HepG2 (cell line): ENCODE measurements at regions not wholly inside any gene's neighbourhood (a gene's known extent, or its start where the extent isn't known, plus 50 kb on each side); places are given as distances from the start of the nearest gene placed in this dataset.

Experiments used
- ATAC-seq: fragments of 200-7000 bp; cut with Tn5 transposase; 3 replicates; pipeline ENCODE4 v1.9.1; 2020; ENCODE audit warnings: mild to moderate bottlenecking, moderate library complexity
- BruUV-seq: library from RNA; stranded (reverse); fragments of 400-500 nt; replicated peaks from 2 replicates; lab custom pipeline; 2021; lab: Mats Ljungman, UMichigan
- CTCF ChIA-PET: fragments of 300-600 bp; formaldehyde crosslinking; extraction: SDS; loops from one replicate; lab custom pipeline; 2021; ENCODE audit warnings: low total read pairs, inconsistent platforms, low intra/inter-chr PET ratio; lab: Yijun Ruan, JAX
- POLR2A ChIA-PET: fragments of 350-600 bp; sonication (Branson Sonifier 250); formaldehyde crosslinking; loops from one replicate; lab custom pipeline; 2020; ENCODE audit warnings: antibody characterized with exemption, inconsistent platforms; lab: Yijun Ruan, JAX
- DNase-seq: peaks from one replicate; pipeline ENCODE4 v3.0.0-alpha.2; 2015; ENCODE audit warnings: low spot score
- FAIRE-seq: peaks from 3 replicates; lab custom pipeline; 2011; peaks lifted over from hg19 to GRCh38; lab: Jason Lieb, UNC
- H2AFZ ChIP-seq: one replicate; pipeline ENCODE4 v1.6.1; 2011; ENCODE audit warnings: low read length, inconsistent platforms
- H3K27ac ChIP-seq: fragments of 300-600 bp; 3 replicates; pipeline ENCODE4 v1.8.0; 2011; ENCODE audit warnings: mixed run types, mild to moderate bottlenecking, mixed read lengths, low read length, inconsistent platforms; ENCODE audit not compliant: insufficient read depth; ENCODE audit errors: extremely low read length
- H3K27me3 ChIP-seq, 2 experiments: fragments of 200-600 bp in 1 of 2; 2 replicates in 1 of 2; 3 replicates in 1 of 2; pipeline versions ENCODE4 v1.6.0 to v1.8.0; 2011; ENCODE audit warnings: low read length in 2 of 2, mild to moderate bottlenecking in 2 of 2, moderate library complexity in 2 of 2, inconsistent platforms in 1 of 2; ENCODE audit not compliant: insufficient read depth in 2 of 2, control insufficient read depth in 1 of 2
- H3K36me3 ChIP-seq, 2 experiments: fragments of 200-600 bp in 1 of 2; replicated peaks in 1 of 2; 2 replicates in 1 of 2; 3 replicates in 1 of 2; pipeline versions ENCODE4 v1.5.1 to v1.8.0; 2011; ENCODE audit warnings: low read length in 2 of 2, inconsistent platforms in 1 of 2; ENCODE audit not compliant: insufficient read depth in 2 of 2, control insufficient read depth in 1 of 2
- H3K4me1 ChIP-seq: 2 replicates; pipeline ENCODE4 v1.5.1; 2012; ENCODE audit warnings: low read length, inconsistent platforms; ENCODE audit not compliant: insufficient read depth
- H3K4me2 ChIP-seq: 2 replicates; pipeline ENCODE4 v1.6.0; 2011; ENCODE audit warnings: low read depth, low read length, inconsistent platforms
- H3K4me3 ChIP-seq, 3 experiments: fragments of 200-600 bp in 1 of 3; sonication (generic), shearing (Covaris generic) in 1 of 3; replicated peaks in 1 of 3; 2 replicates each; pipeline ENCODE4 v1.5.1; 2011 to 2016; ENCODE audit warnings: low read length in 3 of 3, inconsistent platforms in 2 of 3, low read depth in 2 of 3, mild to moderate bottlenecking in 2 of 3, control low read depth in 1 of 3, mixed read lengths in 1 of 3; ENCODE audit not compliant: insufficient read depth in 1 of 3
- H3K79me2 ChIP-seq: one replicate; pipeline ENCODE4 v1.6.1; 2011; ENCODE audit warnings: low read length, inconsistent platforms; ENCODE audit not compliant: insufficient read depth
- H3K9ac ChIP-seq: 2 replicates; pipeline ENCODE4 v1.6.0; 2011; ENCODE audit warnings: mild to moderate bottlenecking, low read depth, low read length, inconsistent platforms; ENCODE audit not compliant: insufficient read depth
- H3K9me3 ChIP-seq: 2 replicates; pipeline ENCODE4 v1.5.1; 2012; ENCODE audit warnings: mild to moderate bottlenecking, low read length
- H4K20me1 ChIP-seq: 2 replicates; pipeline ENCODE4 v1.6.0; 2011; ENCODE audit warnings: inconsistent platforms, mild to moderate bottlenecking, low read length, moderate library complexity; ENCODE audit not compliant: insufficient read depth
- ATF7 ChIP-seq, 2 experiments: fragments of 450-650 bp in 1 of 2; sonication (generic) in 1 of 2; formaldehyde crosslinking in 1 of 2; IDR thresholded peaks; 2 replicates each; pipeline versions ENCODE4 v1.4.0 to v1.6.1; 2016 to 2020; ENCODE audit warnings: antibody characterized with exemption in 1 of 2, mild to moderate bottlenecking in 1 of 2, missing genetic modification reagents in 1 of 2
- BATF2 ChIP-seq: sonication (generic); formaldehyde crosslinking; IDR thresholded peaks from 2 replicates; pipeline ENCODE4 v1.8.0; 2022; ENCODE audit warnings: mild to moderate bottlenecking, missing genetic modification reagents, moderate library complexity
- CERS6 ChIP-seq: sonication (generic); formaldehyde crosslinking; IDR thresholded peaks from 2 replicates; pipeline ENCODE4 v1.5.0; 2020; ENCODE audit warnings: missing genetic modification reagents
- CREB1 ChIP-seq, 2 experiments: fragments of 450-650 bp in 1 of 2; IDR thresholded peaks; 2 replicates each; pipeline ENCODE4 v1.6.1; 2016 to 2017; ENCODE audit warnings: control low read depth in 1 of 2, mild to moderate bottlenecking in 1 of 2, missing compliant biosample characterization in 1 of 2, missing genetic modification characterization in 1 of 2
- KAT2B ChIP-seq: fragments of 150-350 bp; IDR thresholded peaks from 2 replicates; pipeline ENCODE4 v1.6.1; 2014; ENCODE audit warnings: low read depth, low read length, borderline replicate concordance
- KDM6A ChIP-seq: IDR thresholded peaks from 2 replicates; pipeline ENCODE4 v1.6.1; 2016; ENCODE audit warnings: low read depth
- SMAD9 ChIP-seq: sonication (generic); formaldehyde crosslinking; IDR thresholded peaks from 2 replicates; pipeline ENCODE4 v1.5.1; 2020; ENCODE audit warnings: mild to moderate bottlenecking, missing genetic modification reagents
- SNAI1 ChIP-seq: sonication (generic); formaldehyde crosslinking; IDR thresholded peaks from 2 replicates; pipeline ENCODE4 v1.5.0; 2020; ENCODE audit warnings: mild to moderate bottlenecking, missing genetic modification reagents, borderline replicate concordance
- TARDBP ChIP-seq: sonication (generic); formaldehyde crosslinking; IDR thresholded peaks from 2 replicates; pipeline ENCODE4 v1.8.0; 2022; ENCODE audit warnings: mild to moderate bottlenecking, missing genetic modification reagents
- ZNF572 ChIP-seq: sonication (generic); formaldehyde crosslinking; IDR thresholded peaks from 2 replicates; pipeline ENCODE4 v1.5.1; 2020; ENCODE audit warnings: mild to moderate bottlenecking, missing genetic modification reagents
- WGBS: methylation state at CpG from one replicate; pipeline ENCODE4 v1.1.6; 2017; ENCODE audit warnings: low lambda C conversion rate; 5-methylcytosine and 5-hydroxymethylcytosine counted together
- in situ Hi-C: cut with HindIII; loops from 2 replicates; pipeline ENCODE4 v1.10.0; 2017; ENCODE audit warnings: low pct_unique_long_range_greater_than_20kb; ENCODE audit not compliant: extremely low pct_ligation_motif_present
- intact Hi-C: fragments of 100-400 bp; cut with micrococcal nuclease; formaldehyde crosslinking; loops from one replicate; pipeline ENCODE4 v1.10.0; 2022; ENCODE audit not compliant: unreplicated experiment

- WGBS, result 10% methylated on average over 4 of the region's 4 CpGs
- H3K27ac ChIP-seq, result no peak overlapping the region
- H3K9me3 ChIP-seq, result no peaks in the 10 kb centered on the region
- intact Hi-C loops, result no loop called here
- ATAC-seq (no peak), FAIRE-seq (no peak), DNase-seq (no peak)
- ChIA-PET CTCF (no interaction called here), POLR2A (no interaction called here)
- no peaks in the 10 kb centered on the region for H3K4me1 ChIP-seq
- no peak overlapping the region for H3K9ac ChIP-seq
- H4K20me1 ChIP-seq, result no peaks in the 10 kb centered on the region
- H2AFZ ChIP-seq, result no peak overlapping the region
- no peak overlapping the region for H3K4me3 ChIP-seq
- no TSS peak for BruUV-seq
- no peaks in the 10 kb centered on the region for H3K79me2 ChIP-seq
- no peaks in the 10 kb centered on the region for H3K36me3 ChIP-seq
- no peak overlapping the region for H3K4me2 ChIP-seq
- TF ChIP-seq KAT2B (no peak), SMAD9 (CRISPR knock-in tag) (no peak), KDM6A (CRISPR knock-in tag) (no peak), SNAI1 (no peak), TARDBP (no peak), BATF2 (CRISPR knock-in tag) (no peak), CERS6 (CRISPR knock-in tag) (no peak)
- in situ Hi-C loops, result no loop called here
- H3K27me3 ChIP-seq, result no peaks in the 10 kb centered on the region
Measured at GRCh38 chr9:1129382-1129781, 79.2 kb downstream of the DMRT2 start.

- Histone ChIP-seq H3K4me2 (no peak overlapping the region), H4K20me1 (no peaks in the 10 kb centered on the region), H2AFZ (no peak overlapping the region), H3K9me3 (peaks cover 2% of the 10 kb centered on the region; the same call in 1 of the 2 replicates), H3K9ac (no peak overlapping the region), H3K27ac (no peak overlapping the region), H3K27me3 (no peaks in the 10 kb centered on the region), H3K4me3 (no peak overlapping the region), H3K4me1 (no peaks in the 10 kb centered on the region), H3K79me2 (no peaks in the 10 kb centered on the region), H3K36me3 (no peaks in the 10 kb centered on the region)
- intact Hi-C loops, result no loop called here
- POLR2A ChIA-PET, result no interaction called here
- 0% methylated on average over 2 of the region's 2 CpGs for WGBS
- in situ Hi-C loops, result no loop called here
- DNase-seq (no peak), ATAC-seq (no peak), FAIRE-seq (no peak)
- no peak for TF ChIP-seq ZNF572 (CRISPR knock-in tag)
- TF ChIP-seq ATF7 (IDR thresholded peaks at IDR 0.05), result peak; percentile 96
- no peak for TF ChIP-seq ATF7 (CRISPR knock-in tag; IDR thresholded peaks at IDR 0.05)
- peak; percentile 67 for TF ChIP-seq CREB1 (IDR thresholded peaks at IDR 0.05)
- no peak for TF ChIP-seq CREB1 (CRISPR knock-in tag; IDR thresholded peaks at IDR 0.05)
- CTCF ChIA-PET, result no interaction called here
- no TSS peak for BruUV-seq
Measured at GRCh38 chr9:1140057-1140456, 89.9 kb downstream of the DMRT2 start.
